B cell (primary cell): ENCODE measurements at regions not wholly inside any gene's neighbourhood (a gene's known extent, or its start where the extent isn't known, plus 50 kb on each side); places are given as distances from the start of the nearest gene placed in this dataset.

Source experiments
- ATAC-seq: fragments of 200-7000 bp; cut with Tn5 transposase; one replicate; pipeline ENCODE4 v1.10.0; 2021; ENCODE audit warnings: low read depth, mild to moderate bottlenecking, moderate number of reproducible peaks, moderate library complexity
- CTCF ChIA-PET: fragments of 350-600 bp; sonication (Branson Sonifier 250); formaldehyde crosslinking; loops from one replicate; lab custom pipeline; 2021; ENCODE audit warnings: antibody characterized with exemption, inconsistent platforms; lab: Charles Lee
- POLR2A ChIA-PET: fragments of 350-600 bp; sonication (Branson Sonifier 250); formaldehyde crosslinking; loops from one replicate; lab custom pipeline; 2021; ENCODE audit warnings: antibody characterized with exemption; lab: Charles Lee
- DNase-seq: peaks from one replicate; pipeline ENCODE4 v3.0.0; 2013
- H2AFZ ChIP-seq: 2 replicates; pipeline ENCODE4 v1.6.1; 2012; ENCODE audit warnings: mild to moderate bottlenecking, low read depth, low read length; ENCODE audit not compliant: insufficient read depth, poor library complexity, severe bottlenecking
- H3K27ac ChIP-seq, 2 donors: 1 replicate in 1 of 2; 2 replicates in 1 of 2; pipeline ENCODE4 v1.5.1; 2012 to 2013; ENCODE audit warnings: low read length in 2 of 2, mild to moderate bottlenecking in 2 of 2, moderate library complexity in 1 of 2
- H3K27me3 ChIP-seq, 4 experiments: fragments of 200-600 bp in 1 of 4; sonication (generic) in 1 of 4; replicated peaks in 1 of 4; 1 replicate in 2 of 4; 2 replicates in 2 of 4; pipeline versions ENCODE4 v1.6.1 to v1.7.0; 2013 to 2016; ENCODE audit warnings: low read length in 3 of 4, mild to moderate bottlenecking in 2 of 4, mixed read lengths in 1 of 4, moderate library complexity in 1 of 4; ENCODE audit not compliant: insufficient read depth in 4 of 4, control insufficient read depth in 3 of 4; ENCODE audit errors: control extremely low read depth in 1 of 4
- H3K36me3 ChIP-seq, 2 experiments: replicated peaks in 1 of 2; 1 replicate in 1 of 2; 2 replicates in 1 of 2; pipeline versions ENCODE4 v1.6.1 to v1.7.1; 2013; ENCODE audit warnings: low read length in 1 of 2; ENCODE audit not compliant: insufficient read depth in 2 of 2, control insufficient read depth in 1 of 2; ENCODE audit errors: control extremely low read depth in 1 of 2, extremely low read depth in 1 of 2
- H3K4me1 ChIP-seq, 2 donors: fragments of 200-600 bp in 1 of 2; sonication (generic) in 1 of 2; 1 replicate in 1 of 2; 2 replicates in 1 of 2; pipeline versions ENCODE4 v1.5.1 to v1.6.1; 2013 to 2017; ENCODE audit warnings: low read length in 2 of 2; ENCODE audit not compliant: control insufficient read depth in 2 of 2, insufficient read depth in 2 of 2
- H3K4me2 ChIP-seq: replicated peaks from 2 replicates; pipeline ENCODE3; 2012; ENCODE audit warnings: mild to moderate bottlenecking, low read depth, low read length; ENCODE audit not compliant: poor library complexity, severe bottlenecking
- H3K4me3 ChIP-seq, 5 experiments: fragments of 200-600 bp in 1 of 5; sonication (generic) in 1 of 5; 1 replicate in 3 of 5; 2 replicates in 2 of 5; pipeline versions ENCODE4 v1.5.1 to v1.7.0; 2011 to 2016; ENCODE audit warnings: low read length in 4 of 5, mild to moderate bottlenecking in 4 of 5, low read depth in 2 of 5, control low read depth in 1 of 5, moderate library complexity in 1 of 5; ENCODE audit not compliant: insufficient read depth in 1 of 5; ENCODE audit errors: control extremely low read depth in 1 of 5, extremely low read depth in 1 of 5
- H3K79me2 ChIP-seq: fragments of 200-600 bp; sonication (generic); one replicate; pipeline ENCODE4 v1.6.0; 2016; ENCODE audit warnings: low read length; ENCODE audit not compliant: control insufficient read depth, insufficient read depth
- H3K9ac ChIP-seq: fragments of 200-600 bp; sonication (generic); 2 replicates; pipeline ENCODE4 v1.6.1; 2017; ENCODE audit warnings: mild to moderate bottlenecking, low read length, moderate library complexity
- H3K9me3 ChIP-seq, 3 donors: one replicate each; pipeline versions ENCODE4 v1.6.1 to v1.7.1; 2013; ENCODE audit warnings: low read length in 2 of 3; ENCODE audit not compliant: control insufficient read depth in 2 of 3, insufficient read depth in 1 of 3; ENCODE audit errors: control extremely low read depth in 1 of 3
- H4K20me1 ChIP-seq: 2 replicates; pipeline ENCODE4 v1.6.0; 2012; ENCODE audit warnings: mild to moderate bottlenecking, low read length; ENCODE audit not compliant: insufficient read depth, control insufficient read depth, poor library complexity, severe bottlenecking
- H3K27ac Mint-ChIP-seq: one replicate; pipeline ENCODE4 v1.8.0; 2021; ENCODE audit warnings: mixed read lengths
- H3K27me3 Mint-ChIP-seq: one replicate; pipeline ENCODE4 v1.8.0; 2021; ENCODE audit warnings: mixed read lengths
- H3K4me1 Mint-ChIP-seq: one replicate; pipeline ENCODE4 v1.8.0; 2021; ENCODE audit warnings: mixed read lengths
- H3K4me3 Mint-ChIP-seq: one replicate; pipeline ENCODE4 v1.8.0; 2021; ENCODE audit warnings: mixed read lengths
- H3K9me3 Mint-ChIP-seq: one replicate; pipeline ENCODE4 v1.8.0; 2022; ENCODE audit warnings: mixed read lengths; ENCODE audit not compliant: insufficient read depth
- CTCF ChIP-seq: fragments of 200-600 bp; IDR thresholded peaks from one replicate; pipeline ENCODE4 v1.8.0; 2022; ENCODE audit warnings: antibody characterized with exemption, mild to moderate bottlenecking
- EZH2 ChIP-seq: IDR thresholded peaks from 2 replicates; pipeline ENCODE4 v1.6.1; 2012; ENCODE audit warnings: borderline replicate concordance, low read depth, mild to moderate bottlenecking, moderate library complexity, low read length; ENCODE audit not compliant: insufficient read depth, poor library complexity, severe bottlenecking
- WGBS: methylation state at CpG from one replicate; pipeline ENCODE4 v1.1.5; 2013; ENCODE audit warnings: missing lambda C conversion rate; ENCODE audit not compliant: insufficient coverage; 5-methylcytosine and 5-hydroxymethylcytosine counted together
- intact Hi-C: fragments of 100-400 bp; cut with micrococcal nuclease; formaldehyde crosslinking; loops from one replicate; pipeline ENCODE4 v1.10.0; 2022

- Histone ChIP-seq H3K79me2 (no peaks in the 10 kb centered on the region), H4K20me1 (no peaks in the 10 kb centered on the region), H3K4me2 (no peak overlapping the region), H3K27ac (no peak overlapping the region), H3K9me3 (peaks cover 0 to 13% (median 0%) of the 10 kb centered on the region in 3 donors), H3K36me3 (no peaks in the 10 kb centered on the region), H3K9ac (no peak overlapping the region), H3K27me3 (no peaks in the 10 kb centered on the region), H3K4me3 (no peak overlapping the region), H3K4me1 (no peaks in the 10 kb centered on the region), H2AFZ (no peak overlapping the region)
- no peak overlapping the region for H3K27ac Mint-ChIP-seq
- POLR2A ChIA-PET = no interaction called here
- no peak overlapping the region for H3K4me3 Mint-ChIP-seq
- WGBS = no CpG with 5 or more reads among the region's 4 CpGs
- no peaks in the 10 kb centered on the region for H3K4me1 Mint-ChIP-seq
- CTCF ChIA-PET = no interaction called here
- intact Hi-C loops = no loop called here
- H3K9me3 Mint-ChIP-seq = peaks cover 2% of the 10 kb centered on the region
- H3K27me3 Mint-ChIP-seq = no peaks in the 10 kb centered on the region
- DNase-seq (no peak), ATAC-seq (no peak)
- TF ChIP-seq EZH2 = no peak
- TF ChIP-seq CTCF = no peak
Measured at GRCh38 chr11:81218440-81218839, 1515.2 kb downstream of the FAM181B start.

GRCh38 chr11:81211050-81211449 lies 1522.6 kb downstream of the FAM181B start:
- Histone ChIP-seq H3K4me3 (no peak overlapping the region), H3K4me1 (no peaks in the 10 kb centered on the region), H4K20me1 (no peaks in the 10 kb centered on the region), H3K27ac (no peak overlapping the region), H3K27me3 (no peaks in the 10 kb centered on the region), H3K79me2 (no peaks in the 10 kb centered on the region), H3K4me2 (no peak overlapping the region), H3K9ac (no peak overlapping the region), H3K9me3 (peaks cover 0 to 15% (median 1%) of the 10 kb centered on the region in 3 donors), H2AFZ (no peak overlapping the region), H3K36me3 (no peaks in the 10 kb centered on the region)
- no peak for ATAC-seq
- no peak for TF ChIP-seq CTCF
- TF ChIP-seq EZH2 = no peak
- WGBS = no CpG with 5 or more reads among the region's 4 CpGs
- Mint-ChIP-seq H3K4me1 (no peaks in the 10 kb centered on the region), H3K27me3 (no peaks in the 10 kb centered on the region), H3K27ac (no peak overlapping the region), H3K9me3 (no peaks in the 10 kb centered on the region), H3K4me3 (no peak overlapping the region)
- ChIA-PET POLR2A (no interaction called here), CTCF (no interaction called here)
- intact Hi-C loops = no loop called here
- no peak for DNase-seq
